ENCODE measurements at regions not wholly inside any gene's neighbourhood (a gene's known extent, or its start where the extent isn't known, plus 50 kb on each side); places are given as distances from the start of the nearest gene placed in this dataset.
"Not testable (repeated sequence)": the region's sequence is repeated elsewhere in the genome, so short reads cannot be mapped to it uniquely, and the experiment has no call there.

GRCh38 chr6:137717074-137718073 lies 149.7 kb upstream of the TNFAIP3 start:
- DNase-seq = no peak

GRCh38 chr6:137718903-137719302 lies 148.2 kb upstream of the TNFAIP3 start:
- DNase-seq = not testable (repeated sequence)

GRCh38 chr6:137722749-137723272 lies 144.2 kb upstream of the TNFAIP3 start:
- no peak for DNase-seq

- no peak for DNase-seq
These were observed 143.6 kb upstream of the TNFAIP3 start for GRCh38 chr6:137723273-137724017.

- DNase-seq = no peak
These were observed 143.0 kb upstream of the TNFAIP3 start for GRCh38 chr6:137724018-137724403.

- no peak for DNase-seq
These were observed 142.4 kb upstream of the TNFAIP3 start for GRCh38 chr6:137724495-137725211.

GRCh38 chr6:137725949-137726348 lies 141.1 kb upstream of the TNFAIP3 start:
- no peak for DNase-seq

GRCh38 chr6:137726582-137726981 lies 140.5 kb upstream of the TNFAIP3 start:
- DNase-seq = no peak

GRCh38 chr6:137727216-137727765 lies 139.8 kb upstream of the TNFAIP3 start:
- no peak for DNase-seq

GRCh38 chr6:137728386-137729349 lies 138.4 kb upstream of the TNFAIP3 start:
- peak; percentile 33 for DNase-seq

- no peak for DNase-seq
These were observed 137.0 kb upstream of the TNFAIP3 start for GRCh38 chr6:137729866-137730629.

GRCh38 chr6:137731600-137731959 lies 135.5 kb upstream of the TNFAIP3 start:
- no peak for DNase-seq

GRCh38 chr6:137731960-137732616 lies 135.0 kb upstream of the TNFAIP3 start:
- DNase-seq = no peak

GRCh38 chr6:137733372-137733771 lies 133.7 kb upstream of the TNFAIP3 start:
- DNase-seq = no peak

- DNase-seq = no peak
These were observed 132.8 kb upstream of the TNFAIP3 start for GRCh38 chr6:137734005-137734874.

- DNase-seq = no peak
These were observed 132.2 kb upstream of the TNFAIP3 start for GRCh38 chr6:137734875-137735182.

- DNase-seq = no peak
These were observed 130.8 kb upstream of the TNFAIP3 start for GRCh38 chr6:137736048-137736818.

GRCh38 chr6:137736911-137737310 lies 130.1 kb upstream of the TNFAIP3 start:
- DNase-seq = no peak

Measured in femur (tissue), 1 donor.